PC-9 (cell line): ENCODE measurements at regions not wholly inside any gene's neighbourhood (a gene's known extent, or its start where the extent isn't known, plus 50 kb on each side); places are given as distances from the start of the nearest gene placed in this dataset.

ENCODE experiments used
- EZH2 ChIP-seq: fragments of 200-600 bp; sonication (generic); IDR thresholded peaks from 2 replicates; pipeline ENCODE4 v1.8.0; 2017; ENCODE audit warnings: antibody characterized with exemption, low read depth
- TF ChIP-seq, protein P1 (sequence below): fragments of 200-600 bp; sonication (generic); conservative IDR thresholded peaks from 2 replicates; pipeline ENCODE4 v1.6.1; 2017; ENCODE audit warnings: mixed run types, antibody characterized with exemption, mild to moderate bottlenecking, moderate library complexity

DNA sequence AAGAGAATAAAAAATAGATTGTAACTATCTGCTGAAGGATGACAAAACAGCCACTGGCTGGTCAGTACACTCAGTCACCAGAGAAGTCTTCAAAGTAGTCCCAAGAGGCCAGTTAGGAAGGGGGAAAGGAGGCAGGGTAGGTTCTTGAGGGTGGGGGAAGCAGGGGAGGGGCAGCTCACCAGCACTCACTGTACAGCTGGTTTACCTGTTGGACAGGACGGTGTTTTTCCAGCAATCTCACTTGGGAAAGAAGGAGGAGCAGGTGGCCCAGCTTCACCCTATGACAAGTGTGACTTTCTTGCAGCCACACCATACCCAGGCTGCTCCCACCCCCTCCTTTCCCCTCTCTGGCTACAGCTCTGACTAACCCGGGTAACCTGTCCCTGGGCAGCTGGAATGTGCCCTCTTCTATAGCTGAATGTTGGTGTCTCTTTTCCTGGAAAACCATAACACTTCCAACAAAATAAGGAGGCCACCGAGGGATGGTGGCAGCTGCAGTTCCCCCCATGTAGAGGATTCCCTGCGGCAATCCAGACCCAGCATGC lies 203.4 kb upstream of the NSMCE3 start:
- TF ChIP-seq, protein P1, sequence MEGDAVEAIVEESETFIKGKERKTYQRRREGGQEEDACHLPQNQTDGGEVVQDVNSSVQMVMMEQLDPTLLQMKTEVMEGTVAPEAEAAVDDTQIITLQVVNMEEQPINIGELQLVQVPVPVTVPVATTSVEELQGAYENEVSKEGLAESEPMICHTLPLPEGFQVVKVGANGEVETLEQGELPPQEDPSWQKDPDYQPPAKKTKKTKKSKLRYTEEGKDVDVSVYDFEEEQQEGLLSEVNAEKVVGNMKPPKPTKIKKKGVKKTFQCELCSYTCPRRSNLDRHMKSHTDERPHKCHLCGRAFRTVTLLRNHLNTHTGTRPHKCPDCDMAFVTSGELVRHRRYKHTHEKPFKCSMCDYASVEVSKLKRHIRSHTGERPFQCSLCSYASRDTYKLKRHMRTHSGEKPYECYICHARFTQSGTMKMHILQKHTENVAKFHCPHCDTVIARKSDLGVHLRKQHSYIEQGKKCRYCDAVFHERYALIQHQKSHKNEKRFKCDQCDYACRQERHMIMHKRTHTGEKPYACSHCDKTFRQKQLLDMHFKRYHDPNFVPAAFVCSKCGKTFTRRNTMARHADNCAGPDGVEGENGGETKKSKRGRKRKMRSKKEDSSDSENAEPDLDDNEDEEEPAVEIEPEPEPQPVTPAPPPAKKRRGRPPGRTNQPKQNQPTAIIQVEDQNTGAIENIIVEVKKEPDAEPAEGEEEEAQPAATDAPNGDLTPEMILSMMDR = no peak
- no peak for TF ChIP-seq EZH2
